ENCODE measurements at regions not wholly inside any gene's neighbourhood (a gene's known extent, or its start where the extent isn't known, plus 50 kb on each side); places are given as distances from the start of the nearest gene placed in this dataset.

DNA sequence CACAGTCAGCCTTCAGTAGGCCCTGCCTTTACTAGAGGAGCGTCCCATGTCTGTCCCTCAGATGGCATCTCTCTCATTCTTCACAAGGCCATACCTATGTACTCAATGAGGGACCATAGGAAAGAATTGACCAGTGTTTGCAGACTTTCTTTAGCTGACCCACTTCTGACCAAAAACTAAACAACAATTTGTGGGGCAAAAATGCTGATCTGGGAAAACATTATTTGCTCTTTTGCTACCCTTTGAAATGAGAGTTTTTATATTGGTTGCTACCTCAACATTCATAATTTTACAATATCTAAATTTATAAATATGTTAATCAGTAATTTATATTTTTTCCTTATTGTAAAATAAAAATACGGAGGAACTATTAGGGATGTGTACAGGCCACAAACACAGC is 539.4 kb upstream of the GJE1 start:
- ATAC-seq, result no peak
- DNase-seq (ENCODE audit: low spot score), result no peak

GRCh38 chr6:141587482-141588266 is 545.1 kb upstream of the GJE1 start:
- ATAC-seq, result no peak
- DNase-seq (ENCODE audit: low spot score), result no peak

DNA sequence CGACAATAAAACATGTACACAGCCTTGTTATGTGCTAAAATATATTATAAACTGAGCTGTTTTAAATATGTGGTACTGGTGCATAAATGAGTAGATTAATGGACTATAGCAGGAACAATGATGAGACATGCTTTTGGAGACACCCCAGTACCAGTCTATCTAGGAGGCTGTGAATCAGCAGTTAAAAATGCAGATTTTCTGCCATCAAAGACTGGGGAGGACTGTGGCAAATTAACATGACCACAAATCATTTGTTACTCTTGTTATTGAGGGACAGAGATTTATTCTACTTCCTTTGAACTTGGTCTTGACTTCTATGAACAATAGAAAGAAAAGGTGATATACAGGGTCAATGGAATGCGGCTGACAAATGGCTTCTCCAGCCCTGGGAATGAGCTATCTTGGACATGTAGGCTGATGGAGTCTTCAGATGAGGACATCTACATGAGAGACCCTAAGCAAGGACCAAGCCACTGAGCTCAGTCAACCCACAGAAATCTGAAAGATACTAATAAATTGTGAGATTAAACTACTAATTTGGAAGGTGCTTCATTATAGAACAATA is 551.7 kb upstream of the GJE1 start:
- no peak for ATAC-seq
- no peak for DNase-seq (ENCODE audit: low spot score)

DNA sequence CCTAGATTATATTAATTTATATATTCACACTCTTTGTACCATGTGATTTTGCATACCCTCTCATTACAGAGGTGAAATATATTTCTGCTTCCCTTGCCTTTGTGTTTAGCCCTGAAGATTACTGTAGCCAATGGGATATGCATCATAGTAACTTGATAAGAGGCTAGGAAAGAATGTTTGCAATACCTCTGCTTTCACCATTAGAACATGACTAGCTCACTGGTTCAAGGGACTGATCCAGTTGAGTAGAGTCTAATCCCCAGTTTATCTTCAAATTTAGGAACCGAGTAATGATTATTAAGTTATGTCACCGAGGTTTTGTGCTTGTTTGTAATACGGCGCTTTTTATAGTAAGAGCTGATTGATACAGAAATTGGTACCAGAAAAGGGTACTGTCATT is 552.6 kb upstream of the GJE1 start:
- ATAC-seq, result no peak
- DNase-seq (ENCODE audit: low spot score), result no peak

- ATAC-seq (no peak), DNase-seq (ENCODE audit: low spot score) (no peak)
Measured at GRCh38 chr6:141576751-141577150, 556.0 kb upstream of the GJE1 start.

GRCh38 chr6:141562851-141563763 is 569.6 kb upstream of the GJE1 start:
- DNase-seq (ENCODE audit: low spot score), result peak; percentile 56

GRCh38 chr6:141562186-141562811 is 570.4 kb upstream of the GJE1 start:
- DNase-seq (ENCODE audit: low spot score) (peak; percentile 53), ATAC-seq (peak; percentile 91)

More at GRCh38 chr6:141562851-141563763, 569.6 kb upstream of the GJE1 start:
- ATAC-seq, result peak; percentile 98

GRCh38 chr6:141561154-141561553 is 571.6 kb upstream of the GJE1 start:
- ATAC-seq, result no peak
- DNase-seq (ENCODE audit: low spot score), result no peak

DNA sequence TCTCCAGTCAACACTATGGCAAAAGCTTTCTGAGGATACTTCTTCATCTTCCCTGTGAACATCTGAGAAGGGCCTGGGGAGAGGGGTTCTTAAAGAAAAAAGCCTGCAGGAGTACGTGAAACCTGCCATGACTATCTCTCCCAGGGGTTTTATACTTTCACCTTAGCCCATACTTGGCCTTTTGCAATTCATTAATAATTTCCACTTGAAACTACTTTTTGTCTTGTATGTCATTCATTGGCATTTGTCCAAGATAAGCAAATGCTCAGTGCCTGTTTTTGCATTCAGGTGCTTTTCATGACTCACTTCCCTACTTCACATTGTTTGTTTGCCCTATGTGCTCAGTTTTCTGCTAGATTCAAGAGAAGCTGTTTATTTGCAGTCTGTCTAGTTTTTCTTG is 580.3 kb upstream of the GJE1 start:
- no peak for DNase-seq (ENCODE audit: low spot score)

GRCh38 chr6:141552031-141552430 is 580.7 kb upstream of the GJE1 start:
- ATAC-seq (no peak), DNase-seq (ENCODE audit: low spot score) (no peak)

More for the DNA sequence above, 580.3 kb upstream of the GJE1 start:
- peak; percentile 76 for ATAC-seq

GRCh38 chr6:141551318-141551717 is 581.4 kb upstream of the GJE1 start:
- no peak for DNase-seq (ENCODE audit: low spot score)

DNA sequence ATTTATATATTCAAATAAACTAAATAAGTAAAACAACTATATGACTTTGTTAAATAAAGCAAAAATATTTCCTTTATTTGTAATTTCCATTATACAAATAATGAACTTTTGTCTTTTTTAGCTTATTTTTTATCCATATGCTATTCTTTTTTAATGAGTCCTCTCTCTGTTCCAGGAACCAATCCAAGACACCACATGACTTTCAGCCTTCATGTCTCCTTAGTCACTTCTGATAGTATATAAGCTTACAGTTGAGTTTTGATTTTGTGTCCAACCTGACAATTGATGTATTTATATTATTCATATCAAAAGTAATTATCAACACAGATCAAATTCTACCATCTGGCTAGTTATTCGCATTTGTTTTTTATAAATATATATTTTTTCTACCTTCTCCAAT is 582.3 kb upstream of the GJE1 start:
- ATAC-seq (no peak), DNase-seq (ENCODE audit: low spot score) (no peak)

More at GRCh38 chr6:141551318-141551717, 581.4 kb upstream of the GJE1 start:
- no peak for ATAC-seq

DNA sequence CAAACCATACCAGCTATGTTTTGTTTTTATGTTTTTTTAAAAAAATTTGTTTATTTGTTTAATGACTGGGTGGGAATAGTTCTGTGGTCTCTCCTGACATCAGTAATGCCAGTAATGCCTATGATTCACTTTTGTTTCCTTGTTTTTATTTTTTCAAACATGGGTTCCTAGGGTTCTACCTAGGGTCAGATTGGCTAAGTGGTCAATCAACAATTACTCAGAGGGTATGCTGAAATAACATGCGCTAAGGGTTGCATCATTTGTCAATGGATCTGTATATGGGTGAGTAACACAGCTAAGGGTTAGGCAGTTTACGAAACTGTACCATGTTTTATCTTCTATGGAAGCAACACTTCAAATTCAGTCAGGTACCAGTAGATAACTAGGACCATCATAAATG is 583.8 kb upstream of the GJE1 start:
- DNase-seq (ENCODE audit: low spot score) (no peak), ATAC-seq (no peak)

GRCh38 chr6:141541581-141542324 is 591.0 kb upstream of the GJE1 start:
- no peak for DNase-seq (ENCODE audit: low spot score)
- ATAC-seq, result no peak

DNA sequence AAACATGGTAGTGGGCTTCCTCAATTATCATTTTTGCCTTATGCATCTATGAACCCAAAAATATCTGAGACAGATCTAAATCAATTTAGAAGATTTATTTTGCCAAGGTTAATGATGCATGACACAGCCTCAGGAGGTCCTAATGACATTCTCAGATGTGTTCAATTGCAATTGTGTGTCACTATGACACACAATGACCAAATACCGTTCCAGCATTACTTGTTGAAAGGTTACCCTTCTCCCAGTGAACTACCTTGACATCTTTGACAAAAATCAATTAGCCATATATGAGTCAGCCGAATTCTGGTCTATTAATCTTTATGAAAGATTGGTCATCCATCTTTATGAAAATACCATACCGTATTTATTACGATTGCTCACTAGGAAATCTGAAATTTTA is 592.5 kb upstream of the GJE1 start:
- DNase-seq (ENCODE audit: low spot score) (no peak), ATAC-seq (no peak)

DNA sequence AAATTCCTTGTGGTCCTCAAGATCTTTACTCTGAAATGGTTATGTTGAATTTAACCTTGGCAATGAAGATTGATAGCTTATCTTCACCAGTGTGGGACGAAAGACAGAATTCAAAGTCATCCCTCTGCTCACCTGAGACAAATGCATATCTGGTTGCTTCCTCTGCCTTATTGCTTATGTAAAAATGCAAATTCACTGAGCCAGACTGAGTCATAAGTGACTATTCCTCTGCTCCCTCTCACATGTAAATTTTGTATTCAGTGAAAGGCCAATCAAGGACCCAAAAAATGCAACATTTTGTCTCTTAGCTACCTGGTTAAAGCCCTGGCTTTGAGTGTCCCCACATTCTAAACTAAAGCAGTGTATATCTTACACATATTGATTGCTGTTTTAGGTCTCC is 593.1 kb upstream of the GJE1 start:
- DNase-seq (ENCODE audit: low spot score), result no peak
- ATAC-seq, result no peak

GRCh38 chr6:141532211-141532610 is 600.5 kb upstream of the GJE1 start:
- no peak for DNase-seq (ENCODE audit: low spot score)
- no peak for ATAC-seq

- ATAC-seq, result no peak
- no peak for DNase-seq (ENCODE audit: low spot score)
Measured at GRCh38 chr6:141531040-141531439, 601.7 kb upstream of the GJE1 start.

- DNase-seq (ENCODE audit: low spot score) (no peak), ATAC-seq (no peak)
Measured at GRCh38 chr6:141528596-141528995, 604.1 kb upstream of the GJE1 start.

DNA sequence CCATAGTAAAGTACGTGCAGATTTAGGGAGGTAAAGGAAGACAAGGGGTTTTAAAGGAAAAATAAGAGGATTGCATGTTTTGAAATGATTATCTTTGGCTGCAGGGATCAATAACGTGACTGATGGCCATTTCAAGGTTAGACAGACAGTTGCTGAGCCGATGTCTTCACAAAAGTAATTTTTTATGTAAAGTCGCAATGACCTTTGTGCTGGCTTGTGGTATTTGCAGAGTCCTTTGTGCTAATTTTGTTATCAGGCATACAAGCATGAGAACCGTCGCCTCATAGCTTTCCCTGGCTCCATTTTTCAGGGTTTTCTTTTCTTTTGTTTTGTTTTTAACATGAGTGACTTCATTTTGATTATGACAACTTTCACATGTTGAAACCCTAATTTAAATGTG is 605.7 kb upstream of the GJE1 start:
- ATAC-seq, result no peak

More for the DNA sequence above, 605.7 kb upstream of the GJE1 start:
- no peak for DNase-seq (ENCODE audit: low spot score)

Measured in left lobe of liver (tissue), 2 donors.